ENCODE measurements at regions not wholly inside any gene's neighbourhood (a gene's known extent, or its start where the extent isn't known, plus 50 kb on each side); places are given as distances from the start of the nearest gene placed in this dataset.
"Not testable (repeated sequence)": the region's sequence is repeated elsewhere in the genome, so short reads cannot be mapped to it uniquely, and the experiment has no call there.

DNA sequence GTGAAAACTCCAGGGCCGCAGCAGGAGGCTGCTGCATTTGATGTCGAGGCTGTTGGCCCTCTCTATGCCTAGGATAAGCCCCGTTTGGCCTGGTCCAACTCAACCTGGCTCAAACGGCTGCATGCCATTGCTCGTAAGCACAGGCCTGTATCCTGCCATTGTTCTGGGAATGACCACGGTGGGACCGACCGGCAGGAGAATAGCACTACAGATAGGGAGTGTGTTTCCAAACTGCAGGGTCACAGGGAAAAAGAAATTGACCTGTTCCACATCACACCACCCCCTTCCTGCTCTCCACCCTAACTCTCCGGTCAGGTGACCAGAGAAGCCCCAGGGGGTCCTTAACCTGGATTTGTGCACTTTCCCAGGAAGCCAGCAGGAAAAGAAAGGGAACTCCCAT lies 278.7 kb upstream of the KLF4 start:
- Histone ChIP-seq H3K27me3 (no peaks in the 10 kb centered on the region), H3K27ac (peak overlapping the region in 3 of 4 donors; percentile 5 to 75 (median 50)), H3K9me3 (peaks cover 0 to 5% (median 0%) of the 10 kb centered on the region in 3 donors), H3K36me3 (no peaks in the 10 kb centered on the region), H3K4me1 (no peaks in the 10 kb centered on the region), H3K4me3 (no peak overlapping the region)
- TF ChIP-seq, protein P1, sequence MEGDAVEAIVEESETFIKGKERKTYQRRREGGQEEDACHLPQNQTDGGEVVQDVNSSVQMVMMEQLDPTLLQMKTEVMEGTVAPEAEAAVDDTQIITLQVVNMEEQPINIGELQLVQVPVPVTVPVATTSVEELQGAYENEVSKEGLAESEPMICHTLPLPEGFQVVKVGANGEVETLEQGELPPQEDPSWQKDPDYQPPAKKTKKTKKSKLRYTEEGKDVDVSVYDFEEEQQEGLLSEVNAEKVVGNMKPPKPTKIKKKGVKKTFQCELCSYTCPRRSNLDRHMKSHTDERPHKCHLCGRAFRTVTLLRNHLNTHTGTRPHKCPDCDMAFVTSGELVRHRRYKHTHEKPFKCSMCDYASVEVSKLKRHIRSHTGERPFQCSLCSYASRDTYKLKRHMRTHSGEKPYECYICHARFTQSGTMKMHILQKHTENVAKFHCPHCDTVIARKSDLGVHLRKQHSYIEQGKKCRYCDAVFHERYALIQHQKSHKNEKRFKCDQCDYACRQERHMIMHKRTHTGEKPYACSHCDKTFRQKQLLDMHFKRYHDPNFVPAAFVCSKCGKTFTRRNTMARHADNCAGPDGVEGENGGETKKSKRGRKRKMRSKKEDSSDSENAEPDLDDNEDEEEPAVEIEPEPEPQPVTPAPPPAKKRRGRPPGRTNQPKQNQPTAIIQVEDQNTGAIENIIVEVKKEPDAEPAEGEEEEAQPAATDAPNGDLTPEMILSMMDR (IDR thresholded peaks at IDR 0.05) = no peak
- TF ChIP-seq POLR2A (IDR thresholded peaks at IDR 0.05) = no peak
- intact Hi-C loops (cut with DNase I) = no loop called here
- 61 to 71% methylated on average over 3 to 8 of the region's 9 CpGs for WGBS, 2 donors
- DNase-seq = no peak

DNA sequence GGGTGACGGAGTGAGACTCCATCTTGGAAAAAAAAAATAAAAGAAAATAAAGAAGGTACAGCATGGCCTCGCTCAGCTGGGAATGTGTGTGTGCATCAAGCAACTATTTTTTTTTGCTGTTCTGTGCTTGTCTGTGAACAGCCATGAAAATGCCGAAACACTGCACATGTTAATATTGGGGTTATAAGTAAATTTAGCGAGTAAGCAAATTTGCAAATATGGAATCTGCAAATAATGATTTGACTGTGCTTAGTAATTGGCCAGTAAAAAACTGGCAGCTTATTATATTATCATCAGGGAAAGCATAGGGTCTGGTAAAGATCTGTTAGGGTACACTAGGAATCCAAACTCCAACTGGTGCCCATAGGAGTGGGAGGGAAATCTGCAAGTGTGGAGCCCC lies 278.1 kb upstream of the KLF4 start:
- no peaks in the 10 kb centered on the region for H3K4me1 ChIP-seq
- 93 to 98% methylated on average over 4 of the region's 4 CpGs for WGBS, 2 donors
- intact Hi-C loops (cut with DNase I) = no loop called here
- DNase-seq = no peak
- H3K36me3 ChIP-seq = no peaks in the 10 kb centered on the region
- H3K27me3 ChIP-seq = no peaks in the 10 kb centered on the region
- TF ChIP-seq POLR2A (IDR thresholded peaks at IDR 0.05) = no peak
- TF ChIP-seq, protein P1 (IDR thresholded peaks at IDR 0.05) = no peak
- peak overlapping the region in 3 of 4 donors; percentile 5 to 75 (median 50) for H3K27ac ChIP-seq
- H3K9me3 ChIP-seq = peaks cover 0 to under 1% (median 0%) of the 10 kb centered on the region in 3 donors
- H3K4me3 ChIP-seq = no peak overlapping the region

DNA sequence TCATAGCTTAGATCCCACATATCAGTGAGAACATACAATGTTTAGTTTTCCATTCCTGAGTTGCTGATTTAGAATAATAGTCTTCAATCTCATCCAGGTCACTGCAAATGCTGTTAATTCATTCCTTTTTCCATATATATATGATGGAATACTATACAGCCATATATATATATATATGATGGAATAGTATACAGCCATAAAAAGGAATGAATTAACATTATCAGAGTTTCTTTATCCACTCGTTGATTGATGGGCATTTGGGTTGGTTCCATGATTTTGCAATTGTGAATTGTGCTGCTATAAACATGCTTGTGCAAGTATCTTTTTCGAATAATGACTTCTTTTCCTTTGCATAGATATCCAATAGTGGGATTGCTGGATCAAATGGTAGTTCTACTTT lies 273.9 kb upstream of the KLF4 start:
- intact Hi-C loops (cut with DNase I); H3K27me3 ChIP-seq; H3K4me3 ChIP-seq; H3K9me3 ChIP-seq; H3K27ac ChIP-seq; DNase-seq; H3K4me1 ChIP-seq; H3K36me3 ChIP-seq: not testable (repeated sequence)
- WGBS, 2 donors = 51 to 60% methylated on average over 2 of the region's 2 CpGs

GRCh38 chr9:107761307-107761706 lies 271.7 kb upstream of the KLF4 start:
- H3K27ac ChIP-seq = peak overlapping the region in 1 of 4 donors; percentile 15
- no peak overlapping the region for H3K4me3 ChIP-seq
- 89 to 91% methylated on average over 2 of the region's 2 CpGs for WGBS, 2 donors
- no peaks in the 10 kb centered on the region for H3K9me3 ChIP-seq
- no peak for DNase-seq
- H3K4me1 ChIP-seq = no peaks in the 10 kb centered on the region
- no peaks in the 10 kb centered on the region for H3K27me3 ChIP-seq
- TF ChIP-seq POLR2A (IDR thresholded peaks at IDR 0.05) = no peak
- H3K36me3 ChIP-seq = no peaks in the 10 kb centered on the region
- intact Hi-C loops (cut with DNase I) = no loop called here

DNA sequence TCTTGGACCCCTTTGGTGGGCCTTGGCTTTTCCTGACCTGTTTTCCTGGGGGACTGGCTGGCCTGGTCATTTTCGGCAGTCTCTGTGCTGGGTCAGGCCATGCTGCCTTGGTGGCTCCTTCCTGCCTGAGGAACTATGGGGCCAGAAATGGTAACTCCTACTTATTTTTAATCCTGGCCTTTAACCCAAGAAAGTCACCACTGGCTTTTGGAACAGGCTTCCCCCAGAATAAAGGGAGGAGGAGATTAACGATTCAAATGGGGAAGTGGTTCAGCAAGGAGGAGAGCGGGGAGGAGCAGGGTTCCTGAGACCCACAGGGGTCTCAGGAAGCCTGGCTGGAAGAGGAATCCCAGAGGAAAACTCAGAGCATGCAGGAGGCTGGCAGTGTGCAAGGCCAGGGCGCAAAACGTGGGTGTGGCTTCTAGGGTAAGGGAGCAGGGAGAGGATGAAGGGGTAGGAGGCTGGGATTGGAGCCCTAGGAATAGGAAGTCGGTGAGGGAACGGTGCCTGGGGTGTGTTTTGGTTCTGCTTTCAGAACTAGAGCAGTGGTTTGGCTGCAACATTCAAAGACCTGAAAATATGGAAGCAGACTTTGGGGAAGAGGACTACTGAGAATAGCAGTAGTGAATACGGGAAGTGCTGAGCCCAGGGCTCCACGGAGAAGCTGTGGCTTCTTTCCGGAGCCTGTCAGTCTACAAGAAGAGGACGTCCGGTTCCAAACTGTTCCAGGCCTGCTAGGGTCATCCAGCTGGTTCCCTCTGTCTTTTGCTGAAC lies 271.1 kb upstream of the KLF4 start:
- DNase-seq = no peak
- WGBS, 2 donors = 71 to 73% methylated on average over 12 of the region's 12 CpGs

DNA sequence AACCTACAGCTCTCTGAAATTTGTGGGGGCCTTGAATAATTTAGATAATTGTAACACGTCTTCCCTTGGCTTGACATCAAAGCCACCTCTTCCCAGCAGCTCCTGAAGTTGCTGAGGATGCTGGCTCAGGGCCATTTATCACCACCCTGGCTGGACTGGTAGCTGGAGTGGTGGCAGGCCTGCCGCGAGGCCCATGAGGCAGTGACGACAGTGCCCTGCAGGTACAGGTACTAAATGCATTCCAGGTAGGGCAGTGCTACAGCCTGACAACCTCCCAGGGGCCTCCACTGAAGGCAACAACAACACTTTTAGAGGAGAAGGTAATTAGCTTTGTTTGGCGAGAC lies 270.2 kb upstream of the KLF4 start:
- DNase-seq = no peak
- intact Hi-C loops (cut with DNase I) = no loop called here
- Histone ChIP-seq H3K27ac (peak overlapping the region in 2 of 4 donors; percentile 37 to 51), H3K4me1 (peaks cover 0 to 11% (median 3%) of the 10 kb centered on the region in 3 donors), H3K36me3 (no peaks in the 10 kb centered on the region), H3K27me3 (no peaks in the 10 kb centered on the region), H3K9me3 (no peaks in the 10 kb centered on the region), H3K4me3 (no peak overlapping the region)
- 68 to 82% methylated on average over 3 to 5 of the region's 5 CpGs for WGBS, 2 donors
- no peak for TF ChIP-seq POLR2A (IDR thresholded peaks at IDR 0.05)
- TF ChIP-seq, protein P1 (IDR thresholded peaks at IDR 0.05) = no peak

More for the DNA sequence above, 271.1 kb upstream of the KLF4 start:
- intact Hi-C loops (cut with DNase I) = no loop called here
- Histone ChIP-seq H3K27ac (peak overlapping the region in 2 of 4 donors; percentile 37 to 51), H3K9me3 (no peaks in the 10 kb centered on the region), H3K36me3 (no peaks in the 10 kb centered on the region), H3K4me3 (no peak overlapping the region), H3K4me1 (peaks cover 0 to 2% (median 0%) of the 10 kb centered on the region in 3 donors), H3K27me3 (no peaks in the 10 kb centered on the region)
- no peak for TF ChIP-seq POLR2A (IDR thresholded peaks at IDR 0.05)
- TF ChIP-seq, protein P1 (IDR thresholded peaks at IDR 0.05) = no peak
